Type B pancreatic cell (in vitro differentiated cells): ENCODE measurements at regions not wholly inside any gene's neighbourhood (a gene's known extent, or its start where the extent isn't known, plus 50 kb on each side); places are given as distances from the start of the nearest gene placed in this dataset.
"Not testable (repeated sequence)": the region's sequence is repeated elsewhere in the genome, so short reads cannot be mapped to it uniquely, and the experiment has no call there.

Source experiments
- DNase-seq: peaks from one replicate; pipeline ENCODE4 v3.0.0; 2021; ENCODE audit warnings: mixed read lengths; ENCODE audit not compliant: unreplicated experiment; ENCODE audit errors: extremely low spot score
- H3K27ac Mint-ChIP-seq: 2 replicates; pipeline ENCODE4 v1.8.0; 2021; ENCODE audit warnings: mild to moderate bottlenecking, mixed read lengths
- H3K27me3 Mint-ChIP-seq: 2 replicates; pipeline ENCODE4 v1.8.0; 2021; ENCODE audit warnings: mixed read lengths
- H3K36me3 Mint-ChIP-seq: 2 replicates; pipeline ENCODE4 v1.8.0; 2021; ENCODE audit warnings: mixed read lengths
- H3K4me1 Mint-ChIP-seq: one replicate; pipeline ENCODE4 v1.8.0; 2021; ENCODE audit warnings: mixed read lengths; ENCODE audit not compliant: unreplicated experiment
- H3K4me3 Mint-ChIP-seq: 2 replicates; pipeline ENCODE4 v1.8.0; 2021; ENCODE audit warnings: mild to moderate bottlenecking, mixed read lengths
- H3K9me3 Mint-ChIP-seq: 2 replicates; pipeline ENCODE4 v1.8.0; 2021; ENCODE audit warnings: mixed read lengths
- TF ChIP-seq, protein P1 (sequence below): fragments of 200-600 bp; sonication (generic); conservative IDR thresholded peaks from 2 replicates; pipeline ENCODE4 v1.5.0; 2021; ENCODE audit warnings: antibody characterized with exemption, mild to moderate bottlenecking

DNA sequence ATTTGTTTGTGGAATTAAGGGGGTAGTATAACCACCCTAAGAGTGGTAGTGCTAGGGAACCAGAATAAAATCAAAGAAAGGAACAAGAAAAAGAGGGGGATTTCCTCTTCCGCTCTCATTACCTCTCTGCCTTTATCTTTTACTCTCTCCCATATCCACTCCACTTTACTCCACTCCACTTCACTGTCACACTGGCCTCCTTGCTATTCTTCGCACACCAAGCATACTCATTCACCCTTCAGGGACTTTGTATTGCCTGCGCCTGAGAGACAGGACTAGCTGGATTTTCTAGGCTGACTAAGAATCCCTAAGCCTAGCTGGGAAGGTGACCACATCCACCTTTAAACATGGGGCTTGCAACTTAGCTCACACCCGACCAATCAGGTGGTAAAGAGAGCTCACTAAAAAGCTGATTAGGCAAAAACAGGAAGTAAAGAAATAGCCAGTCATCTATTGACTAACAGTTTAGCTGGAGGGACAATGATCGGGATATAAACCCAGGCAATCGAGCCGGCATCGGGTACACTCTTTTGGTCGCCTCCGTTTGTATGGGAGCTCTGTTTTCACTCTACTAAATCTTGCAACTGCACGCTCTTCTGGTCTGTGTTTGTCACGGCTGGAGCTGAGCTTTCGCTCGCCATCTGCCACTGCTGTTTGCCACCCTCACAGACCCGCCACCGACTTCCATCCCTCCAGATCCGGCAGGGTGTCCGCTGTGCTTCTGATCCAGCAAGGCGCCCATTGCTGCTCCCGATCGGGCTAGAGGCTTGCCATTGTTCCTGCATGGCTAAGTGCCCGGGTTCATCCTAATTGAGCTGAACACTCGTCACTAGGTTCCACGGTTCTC, 121.8 kb downstream of the FAM170A start:
- H3K4me1 Mint-ChIP-seq = no peaks in the 10 kb centered on the region

DNA sequence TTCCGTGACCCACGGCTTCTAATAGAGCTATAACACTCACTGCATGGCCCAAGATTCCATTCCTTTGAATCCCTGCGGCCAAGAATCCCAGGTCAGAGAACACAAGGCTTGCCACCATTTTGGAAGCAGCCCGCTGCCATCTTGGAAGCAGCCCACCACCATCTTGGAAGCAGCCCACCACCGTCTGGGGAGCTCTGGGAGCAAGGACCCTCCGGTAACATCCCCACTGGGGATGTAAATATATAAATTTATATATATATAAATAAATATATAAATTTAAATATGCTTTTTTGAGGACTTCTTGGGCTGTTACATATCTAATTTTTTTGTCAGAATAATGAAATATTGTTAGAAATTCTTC, 122.4 kb downstream of the FAM170A start:
- Mint-ChIP-seq H3K36me3 (no peaks in the 10 kb centered on the region), H3K27me3 (no peaks in the 10 kb centered on the region), H3K4me3 (no peak overlapping the region), H3K9me3 (no peaks in the 10 kb centered on the region), H3K27ac (no peak overlapping the region), H3K4me1 (no peaks in the 10 kb centered on the region)
- TF ChIP-seq, protein P1, sequence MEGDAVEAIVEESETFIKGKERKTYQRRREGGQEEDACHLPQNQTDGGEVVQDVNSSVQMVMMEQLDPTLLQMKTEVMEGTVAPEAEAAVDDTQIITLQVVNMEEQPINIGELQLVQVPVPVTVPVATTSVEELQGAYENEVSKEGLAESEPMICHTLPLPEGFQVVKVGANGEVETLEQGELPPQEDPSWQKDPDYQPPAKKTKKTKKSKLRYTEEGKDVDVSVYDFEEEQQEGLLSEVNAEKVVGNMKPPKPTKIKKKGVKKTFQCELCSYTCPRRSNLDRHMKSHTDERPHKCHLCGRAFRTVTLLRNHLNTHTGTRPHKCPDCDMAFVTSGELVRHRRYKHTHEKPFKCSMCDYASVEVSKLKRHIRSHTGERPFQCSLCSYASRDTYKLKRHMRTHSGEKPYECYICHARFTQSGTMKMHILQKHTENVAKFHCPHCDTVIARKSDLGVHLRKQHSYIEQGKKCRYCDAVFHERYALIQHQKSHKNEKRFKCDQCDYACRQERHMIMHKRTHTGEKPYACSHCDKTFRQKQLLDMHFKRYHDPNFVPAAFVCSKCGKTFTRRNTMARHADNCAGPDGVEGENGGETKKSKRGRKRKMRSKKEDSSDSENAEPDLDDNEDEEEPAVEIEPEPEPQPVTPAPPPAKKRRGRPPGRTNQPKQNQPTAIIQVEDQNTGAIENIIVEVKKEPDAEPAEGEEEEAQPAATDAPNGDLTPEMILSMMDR = no peak
- no peak for DNase-seq

More for the DNA sequence above, 121.8 kb downstream of the FAM170A start:
- Mint-ChIP-seq H3K27ac (no peak overlapping the region), H3K27me3 (no peaks in the 10 kb centered on the region), H3K36me3 (no peaks in the 10 kb centered on the region), H3K4me3 (no peak overlapping the region), H3K9me3 (no peaks in the 10 kb centered on the region)
- DNase-seq = no peak
- TF ChIP-seq, protein P1 = no peak

DNA sequence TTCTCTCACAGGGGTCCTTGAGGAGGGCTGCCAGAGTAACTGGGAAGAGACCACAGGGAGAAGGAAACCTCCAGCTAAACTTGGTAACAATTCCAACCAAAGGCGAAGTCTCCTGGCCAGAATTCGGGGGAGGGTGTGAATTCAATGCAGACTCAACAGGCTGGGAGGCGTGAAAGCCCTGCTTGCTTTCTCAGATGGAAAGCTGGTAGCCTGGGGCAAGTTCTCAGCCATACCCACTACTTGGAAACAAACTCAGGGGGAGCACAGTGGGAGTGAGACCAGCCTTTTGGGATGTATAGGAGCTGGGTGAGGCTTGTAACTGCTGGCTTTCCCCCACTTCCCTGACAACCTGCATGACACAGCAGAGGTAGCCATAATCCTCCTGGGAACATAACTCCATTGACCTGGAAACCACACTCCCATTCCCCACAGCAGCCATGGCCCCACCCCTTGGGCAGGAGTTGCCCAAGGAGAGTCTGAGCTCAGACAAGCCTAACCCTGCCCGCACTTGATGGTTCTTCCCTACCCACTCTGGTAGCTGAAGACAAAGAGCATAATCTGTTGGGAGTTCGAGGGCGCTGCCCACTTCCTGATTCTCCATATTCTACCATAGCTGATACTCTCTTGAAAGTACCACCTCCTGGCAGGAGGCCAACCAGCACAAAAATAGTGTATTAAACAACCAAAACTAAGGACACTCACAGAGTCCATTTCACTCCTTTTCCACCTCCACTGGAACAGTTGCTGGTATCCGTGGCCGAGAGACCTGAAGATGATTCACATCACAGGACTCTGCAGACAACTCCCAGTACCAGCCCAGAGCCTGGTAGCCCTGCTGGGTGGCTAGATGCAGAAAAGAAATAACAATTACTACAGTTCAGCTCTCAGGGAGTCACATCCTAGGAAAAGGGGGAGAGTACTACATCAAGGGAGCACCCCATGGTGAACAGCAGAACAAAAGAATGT, 123.8 kb downstream of the FAM170A start:
- TF ChIP-seq, protein P1 = no peak
- Mint-ChIP-seq H3K4me1 (no peaks in the 10 kb centered on the region), H3K9me3 (no peaks in the 10 kb centered on the region), H3K27ac (no peak overlapping the region), H3K36me3 (no peaks in the 10 kb centered on the region), H3K4me3 (no peak overlapping the region), H3K27me3 (no peaks in the 10 kb centered on the region)
- no peak for DNase-seq

DNA sequence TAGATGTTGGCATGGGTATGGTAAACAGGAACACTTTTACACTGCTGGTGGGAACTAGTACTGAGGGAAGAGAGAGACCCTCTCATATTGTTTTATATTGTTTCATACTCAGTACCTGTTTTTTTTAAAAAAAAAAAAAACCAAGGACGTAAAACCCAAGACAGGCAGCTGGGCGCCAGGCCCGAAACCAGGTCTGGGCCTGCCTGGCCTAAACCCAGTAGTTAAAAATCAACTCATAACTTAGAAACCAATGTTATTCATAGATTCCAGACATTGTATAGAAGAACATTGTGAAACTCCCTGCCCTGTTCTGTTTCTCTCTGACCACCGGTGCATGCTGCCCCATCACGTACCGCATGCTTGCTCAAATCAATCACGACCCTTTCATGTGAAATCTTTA, 125.5 kb downstream of the FAM170A start:
- not testable (repeated sequence) for H3K36me3 Mint-ChIP-seq, H3K9me3 Mint-ChIP-seq, H3K27me3 Mint-ChIP-seq, H3K27ac Mint-ChIP-seq, H3K4me1 Mint-ChIP-seq, H3K4me3 Mint-ChIP-seq, DNase-seq

DNA sequence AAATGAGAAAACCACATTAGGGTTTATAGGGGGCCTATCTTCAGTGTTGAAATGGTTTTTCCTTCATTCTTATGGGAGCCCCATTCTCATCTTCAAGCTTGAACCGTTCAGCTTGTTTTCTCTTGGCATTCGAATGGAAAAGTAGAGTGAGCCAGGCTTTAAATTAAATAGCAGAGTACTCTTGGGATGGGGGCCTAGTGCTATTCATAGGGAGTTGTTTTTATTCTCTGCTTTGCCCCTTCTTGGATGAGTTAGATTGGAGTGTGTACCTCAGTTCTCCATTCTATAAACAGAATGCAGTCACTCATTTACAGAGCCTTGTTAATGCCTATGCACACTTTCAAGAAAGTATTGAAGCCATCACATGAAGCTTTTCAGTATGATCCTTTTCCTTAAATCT, 127.9 kb downstream of the FAM170A start:
- H3K27ac Mint-ChIP-seq = no peak overlapping the region
- no peak overlapping the region for H3K4me3 Mint-ChIP-seq
- no peaks in the 10 kb centered on the region for H3K27me3 Mint-ChIP-seq
- TF ChIP-seq, protein P1 = no peak
- no peak for DNase-seq
- H3K36me3 Mint-ChIP-seq = no peaks in the 10 kb centered on the region
- no peaks in the 10 kb centered on the region for H3K9me3 Mint-ChIP-seq
- no peaks in the 10 kb centered on the region for H3K4me1 Mint-ChIP-seq

DNA sequence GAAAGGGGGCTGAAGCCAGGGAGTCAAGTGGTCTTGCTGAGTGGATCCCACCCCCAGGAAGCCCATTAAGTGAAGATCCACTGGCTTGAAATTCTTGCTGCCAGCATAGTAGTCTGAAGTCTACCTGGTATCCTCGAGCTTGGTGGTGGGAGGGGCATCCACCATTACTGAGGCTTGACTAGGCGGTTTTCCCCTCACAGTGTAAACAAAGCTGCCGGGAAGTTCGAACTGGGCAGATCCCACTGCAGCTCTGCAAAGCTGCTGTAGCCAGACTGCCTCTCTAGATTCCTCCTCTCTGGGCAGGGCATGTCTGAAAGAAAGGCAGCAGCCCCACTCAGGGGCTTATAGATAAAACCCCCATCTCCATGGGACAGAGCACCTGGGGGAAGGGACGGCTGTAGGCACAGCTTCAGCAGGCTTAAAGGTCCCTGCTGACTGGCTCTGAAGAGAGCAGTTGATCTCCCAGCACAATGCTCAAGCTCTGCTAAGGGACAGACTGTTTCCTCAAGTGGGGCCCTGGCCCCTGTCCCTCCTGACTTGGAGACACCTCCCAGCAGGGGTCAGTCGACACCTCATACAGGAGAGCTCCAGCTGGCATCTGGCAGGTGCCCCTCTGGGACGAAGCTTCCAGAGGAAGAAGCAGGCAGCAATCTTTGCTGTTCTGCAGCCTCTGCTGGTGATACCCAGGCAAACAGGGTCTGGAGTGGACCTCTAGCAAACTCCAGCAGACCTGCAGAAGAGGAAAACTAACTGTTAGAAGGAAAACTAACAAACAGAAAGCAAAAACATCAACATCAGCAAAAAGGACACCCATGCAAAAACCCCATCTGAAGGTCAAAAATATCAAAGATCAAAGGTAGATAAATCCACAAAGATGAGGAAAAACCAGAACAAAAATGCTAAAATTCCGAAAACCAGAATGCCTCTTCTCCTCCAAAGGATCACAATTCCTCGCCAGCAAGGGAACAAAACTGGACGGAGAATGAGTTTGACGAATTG, 140.6 kb downstream of the FAM170A start:
- not testable (repeated sequence) for H3K9me3 Mint-ChIP-seq, H3K27me3 Mint-ChIP-seq, H3K27ac Mint-ChIP-seq, H3K4me3 Mint-ChIP-seq, DNase-seq, H3K36me3 Mint-ChIP-seq, H3K4me1 Mint-ChIP-seq

DNA sequence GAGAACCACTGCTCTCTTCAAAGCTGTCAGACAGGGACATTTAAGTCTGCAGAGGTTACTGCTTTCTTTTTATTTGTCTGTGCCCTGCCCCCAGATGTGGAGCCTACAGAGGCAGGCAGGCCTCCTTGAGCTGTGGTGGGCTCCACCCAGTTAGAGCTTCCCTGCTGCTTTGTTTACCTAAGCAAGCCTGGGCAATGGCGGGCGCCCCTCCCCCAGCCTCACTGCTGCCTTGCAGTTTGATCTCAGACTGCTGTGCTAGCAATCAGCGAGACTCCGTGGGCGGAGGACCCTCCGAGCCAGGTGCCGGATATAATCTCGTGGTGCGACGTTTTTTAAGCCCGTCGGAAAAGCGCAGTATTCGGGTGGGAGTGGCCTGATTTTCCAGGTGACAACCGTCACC, 150.8 kb downstream of the FAM170A start:
- not testable (repeated sequence) for H3K27me3 Mint-ChIP-seq, H3K4me3 Mint-ChIP-seq

More for the DNA sequence above, 150.8 kb downstream of the FAM170A start:
- H3K27ac Mint-ChIP-seq, H3K4me1 Mint-ChIP-seq, DNase-seq, H3K9me3 Mint-ChIP-seq, H3K36me3 Mint-ChIP-seq: not testable (repeated sequence)
